ENCODE measurements at regions not wholly inside any gene's neighbourhood (a gene's known extent, or its start where the extent isn't known, plus 50 kb on each side); places are given as distances from the start of the nearest gene placed in this dataset.

DNA sequence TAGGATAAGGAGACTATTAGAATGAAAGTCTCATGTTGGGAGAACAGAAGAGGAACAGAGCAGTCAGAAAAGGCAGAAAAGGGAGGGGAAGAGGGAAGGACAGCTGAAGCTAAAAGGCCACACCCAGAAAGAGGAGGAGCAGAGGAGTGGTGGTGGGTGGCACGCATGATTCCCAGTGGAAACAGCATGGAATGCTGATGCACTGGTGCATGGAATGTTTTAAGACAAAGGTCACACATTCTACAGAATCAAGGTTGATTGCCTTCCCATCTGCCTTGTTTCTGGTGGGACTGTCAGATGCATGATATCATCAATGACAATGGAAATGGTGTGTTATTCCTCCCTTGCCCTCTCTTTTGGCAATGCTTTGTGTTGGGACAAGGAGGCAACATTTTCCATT lies 285.4 kb upstream of the MKI67 start:
- no peak for TF ChIP-seq POLR2AphosphoS5 (IDR thresholded peaks at IDR 0.05; ENCODE audit: low read depth, low read length)
- no peak for TF ChIP-seq CTCF (IDR thresholded peaks at IDR 0.05)
